Heart left ventricle (tissue), 16 donors: ENCODE measurements at regions not wholly inside any gene's neighbourhood (a gene's known extent, or its start where the extent isn't known, plus 50 kb on each side); places are given as distances from the start of the nearest gene placed in this dataset.
"Not testable (repeated sequence)": the region's sequence is repeated elsewhere in the genome, so short reads cannot be mapped to it uniquely, and the experiment has no call there.

ENCODE experiments used
- ATAC-seq, 4 donors: fragments of 200-7000 bp; cut with Tn5 transposase; one replicate each; pipeline ENCODE4 v1.9.1; 2020 to 2022; ENCODE audit warnings: moderate library complexity in 4 of 4, mild to moderate bottlenecking in 3 of 4, moderate number of reproducible peaks in 1 of 4
- DNase-seq, 5 donors: peaks; one replicate each; pipeline ENCODE4 v3.0.0-alpha.2; 2020
- H3K27ac ChIP-seq, 12 donors: fragments of 200-600 bp; sonication (generic) in 4 of 12; one replicate each; pipeline versions ENCODE4 v1.5.0 to v1.8.0; 2016 to 2022; ENCODE audit warnings: mild to moderate bottlenecking in 2 of 12
- H3K27me3 ChIP-seq, 9 donors: fragments of 200-600 bp; sonication (generic) in 2 of 9; one replicate each; pipeline versions ENCODE4 v1.5.1 to v1.8.0; 2016 to 2022; ENCODE audit warnings: mild to moderate bottlenecking in 3 of 9
- H3K36me3 ChIP-seq, 9 donors: fragments of 200-600 bp; sonication (generic) in 2 of 9; one replicate each; pipeline versions ENCODE4 v1.5.0 to v1.8.0; 2018 to 2022; ENCODE audit warnings: mild to moderate bottlenecking in 2 of 9
- H3K4me1 ChIP-seq, 12 donors: fragments of 200-600 bp; sonication (generic) in 4 of 12; one replicate each; pipeline versions ENCODE4 v1.5.0 to v1.8.0; 2016 to 2022; ENCODE audit warnings: mild to moderate bottlenecking in 3 of 12
- H3K4me3 ChIP-seq, 12 donors: fragments of 200-600 bp; sonication (generic) in 4 of 12; one replicate each; pipeline versions ENCODE4 v1.5.0 to v1.8.0; 2017 to 2022; ENCODE audit warnings: mild to moderate bottlenecking in 9 of 12, moderate library complexity in 4 of 12
- H3K9me3 ChIP-seq, 12 donors: fragments of 200-600 bp; sonication (generic) in 4 of 12; one replicate each; pipeline versions ENCODE4 v1.5.0 to v1.8.0; 2016 to 2022; ENCODE audit warnings: mild to moderate bottlenecking in 1 of 12
- CTCF ChIP-seq, 12 donors: fragments of 200-600 bp; sonication (generic) in 4 of 12; IDR thresholded peaks; one replicate each; pipeline versions ENCODE4 v1.5.0 to v1.8.0; 2018 to 2022; ENCODE audit warnings: antibody characterized with exemption in 12 of 12, mild to moderate bottlenecking in 5 of 12
- POLR2A ChIP-seq, 2 donors: fragments of 450-650 bp; IDR thresholded peaks; one replicate each; pipeline ENCODE4 v1.6.1; 2017; ENCODE audit warnings: antibody characterized with exemption in 2 of 2, mild to moderate bottlenecking in 2 of 2, moderate library complexity in 2 of 2
- WGBS, 4 donors: extraction: QIAGEN DNeasy Blood & Tissue Kit in 2 of 4; methylation state at CpG; one replicate each; pipeline versions ENCODE4 v1.1.5 to v1.1.7; 2013 to 2018; 5-methylcytosine and 5-hydroxymethylcytosine counted together
- intact Hi-C, 10 donors: fragments of 100-400 bp; cut with DNase I; formaldehyde crosslinking; loops; one replicate each; pipeline versions ENCODE4 v1.11.1 to v1.14.2; 2022
- donor health status: ischemic (EF 13 %, LVEDD 7.1; RV severe dilation, severe dysfunction).
- donor health status: healthy with polysubstance abuse.
- donor health status: DM: no; HTN: yes; CAD: no.
- donor health status: DM: no; HTN: no; CAD: no.
- donor health status: ischemic (EF 25% LVEDD 6.9; RV normal size, moderate dysfunction).
- donor health status: ischemic (EF 25% LVEDD 5.7; RV mildly dilated, moderate dysfunction).
- donor health status: healthy.
- donor health status: DM: yes; HTN: yes; CAD: no.
- donor health status: ischemic (EF 35%, LVEDD 5.7; RV mildly dilated, moderate dysfunction).
- donor health status: nonischemic (EF 11% LVEDD 7.7; RV severe dilation, severe dysfunction).
- donor health status: DM: yes; HTN: yes; CAD: no.
- donor health status: PGD.
- donor health status: ischemic (EF 29% LVEDD 5.4; RV normal size, mild dysfunction).
- donor health status: nonischemic (EF 23%, LVEDD 6.1; RV moderate dilation, normal function).

- H3K27me3 ChIP-seq, result no peaks in the 10 kb centered on the region
- no peaks in the 10 kb centered on the region for H3K4me1 ChIP-seq
- H3K4me3 ChIP-seq, result no peak overlapping the region
- no peaks in the 10 kb centered on the region for H3K36me3 ChIP-seq
- intact Hi-C loops, result no loop called here
- no peak overlapping the region for H3K27ac ChIP-seq
- TF ChIP-seq POLR2A (IDR thresholded peaks at IDR 0.05) (no peak), CTCF (IDR thresholded peaks at IDR 0.05) (no peak)
- no peak for ATAC-seq
- DNase-seq, result no peak
- WGBS, 4 donors, result 69 to 77% (median 73%) methylated on average over 6 of the region's 6 CpGs
- peaks cover 0 to 5% (median 0%) of the 10 kb centered on the region in 12 donors for H3K9me3 ChIP-seq
These were observed 162.5 kb downstream of the RAD51AP2 start for GRCh38 chr2:17355608-17356329.

- TF ChIP-seq POLR2A (IDR thresholded peaks at IDR 0.05) (no peak), CTCF (IDR thresholded peaks at IDR 0.05) (no peak)
- ATAC-seq, result no peak
- intact Hi-C loops, result no loop called here
- no peaks in the 10 kb centered on the region for H3K36me3 ChIP-seq
- no peaks in the 10 kb centered on the region for H3K4me1 ChIP-seq
- H3K4me3 ChIP-seq, result no peak overlapping the region
- H3K27ac ChIP-seq, result no peak overlapping the region
- DNase-seq, result no peak
- H3K27me3 ChIP-seq, result no peaks in the 10 kb centered on the region
- H3K9me3 ChIP-seq, result peaks cover 0 to 5% (median 0%) of the 10 kb centered on the region in 12 donors
These were observed 165.0 kb downstream of the RAD51AP2 start for GRCh38 chr2:17353263-17353662.

GRCh38 chr2:17342692-17343091 is 175.5 kb downstream of the RAD51AP2 start:
- intact Hi-C loops, H3K36me3 ChIP-seq, H3K9me3 ChIP-seq, H3K27me3 ChIP-seq, H3K4me1 ChIP-seq, ATAC-seq, H3K4me3 ChIP-seq, H3K27ac ChIP-seq, DNase-seq: not testable (repeated sequence)
- 68 to 84% (median 77%) methylated on average over 4 of the region's 4 CpGs for WGBS, 4 donors

GRCh38 chr2:17337507-17337906 is 180.7 kb downstream of the RAD51AP2 start:
- ATAC-seq (no peak), DNase-seq (no peak)
- WGBS, 4 donors, result 75 to 83% (median 80%) methylated on average over 3 of the region's 3 CpGs
- intact Hi-C loops, result no loop called here
- Histone ChIP-seq H3K36me3 (no peaks in the 10 kb centered on the region), H3K9me3 (no peaks in the 10 kb centered on the region), H3K27ac (no peak overlapping the region), H3K27me3 (no peaks in the 10 kb centered on the region), H3K4me3 (no peak overlapping the region), H3K4me1 (no peaks in the 10 kb centered on the region)
- TF ChIP-seq POLR2A (IDR thresholded peaks at IDR 0.05), result no peak
- no peak for TF ChIP-seq CTCF (IDR thresholded peaks at IDR 0.05)

- no peak for DNase-seq
- H3K27ac ChIP-seq, result no peak overlapping the region
- no peaks in the 10 kb centered on the region for H3K4me1 ChIP-seq
- no peaks in the 10 kb centered on the region for H3K27me3 ChIP-seq
- 68 to 73% (median 69%) methylated on average over 2 of the region's 2 CpGs for WGBS, 4 donors
- no peaks in the 10 kb centered on the region for H3K9me3 ChIP-seq
- no peak overlapping the region for H3K4me3 ChIP-seq
- intact Hi-C loops, result no loop called here
- no peak for ATAC-seq
- TF ChIP-seq CTCF (IDR thresholded peaks at IDR 0.05) (no peak), POLR2A (IDR thresholded peaks at IDR 0.05) (no peak)
- no peaks in the 10 kb centered on the region for H3K36me3 ChIP-seq
These were observed 181.8 kb downstream of the RAD51AP2 start for GRCh38 chr2:17336458-17336857.
